GM19240 (cell line): ENCODE measurements at regions not wholly inside any gene's neighbourhood (a gene's known extent, or its start where the extent isn't known, plus 50 kb on each side); places are given as distances from the start of the nearest gene placed in this dataset.
"Not testable (repeated sequence)": the region's sequence is repeated elsewhere in the genome, so short reads cannot be mapped to it uniquely, and the experiment has no call there.

Experiments
- DNase-seq: peaks from one replicate; pipeline ENCODE4 v3.0.0; 2011; ENCODE audit warnings: low spot score; ENCODE audit not compliant: insufficient read length

DNA sequence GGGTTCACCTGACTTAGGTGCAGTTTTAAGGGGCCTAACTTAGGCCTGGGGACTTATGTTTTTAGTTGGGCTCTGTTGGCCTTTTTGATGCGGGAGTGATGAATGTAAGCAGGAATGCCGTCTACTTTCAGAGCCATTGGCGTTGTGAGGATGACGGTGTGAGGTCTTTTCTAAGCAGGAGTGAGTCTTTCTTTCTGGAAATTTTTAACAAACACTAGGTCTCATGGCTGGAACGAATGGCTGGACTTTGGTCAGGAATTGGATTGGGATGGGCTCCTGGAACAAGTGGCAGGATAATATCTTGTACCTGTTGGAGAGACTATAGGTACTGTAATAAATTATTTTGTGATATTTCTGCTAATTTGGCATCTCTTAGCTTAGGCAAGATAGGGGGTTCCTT is 163.9 kb upstream of the CCZ1B start:
- DNase-seq = not testable (repeated sequence)

DNA sequence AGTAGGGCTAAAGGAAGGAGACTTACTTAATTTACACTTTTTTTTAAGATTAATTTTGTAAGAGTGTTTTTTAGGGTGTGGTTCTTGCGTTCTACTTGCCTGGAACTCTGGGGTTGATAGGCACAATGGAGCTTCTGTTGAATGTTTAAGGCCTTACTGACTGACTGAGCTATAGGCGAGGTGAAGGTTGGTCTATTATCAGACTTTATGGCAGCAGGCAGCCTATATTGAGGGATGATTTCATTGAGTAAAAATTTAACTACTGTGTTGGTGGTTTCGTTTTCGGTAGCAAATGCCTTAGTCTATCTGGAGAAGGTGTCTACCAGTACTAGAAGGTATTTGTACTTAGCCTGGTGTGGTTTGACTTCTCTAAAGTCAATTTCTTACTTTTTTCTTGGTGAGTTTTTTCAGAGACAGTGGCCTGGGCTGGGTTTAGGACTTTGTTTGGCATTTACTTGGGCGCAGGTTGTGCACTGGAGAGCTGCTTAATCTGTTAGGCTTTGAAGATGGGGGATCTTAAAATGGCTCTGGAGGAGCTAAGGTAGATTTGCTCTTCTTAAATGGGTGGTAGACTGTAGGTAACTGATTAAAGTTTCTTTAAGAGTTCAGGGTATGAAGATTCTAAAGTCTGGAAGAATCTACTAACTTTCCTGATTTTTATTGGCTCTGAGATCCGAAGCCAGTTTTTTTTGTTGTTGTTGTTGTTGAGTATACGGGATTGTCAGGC is 164.5 kb upstream of the CCZ1B start:
- DNase-seq = not testable (repeated sequence)

GRCh38 chr7:6991169-6991611 is 165.1 kb upstream of the CCZ1B start:
- DNase-seq = not testable (repeated sequence)

DNA sequence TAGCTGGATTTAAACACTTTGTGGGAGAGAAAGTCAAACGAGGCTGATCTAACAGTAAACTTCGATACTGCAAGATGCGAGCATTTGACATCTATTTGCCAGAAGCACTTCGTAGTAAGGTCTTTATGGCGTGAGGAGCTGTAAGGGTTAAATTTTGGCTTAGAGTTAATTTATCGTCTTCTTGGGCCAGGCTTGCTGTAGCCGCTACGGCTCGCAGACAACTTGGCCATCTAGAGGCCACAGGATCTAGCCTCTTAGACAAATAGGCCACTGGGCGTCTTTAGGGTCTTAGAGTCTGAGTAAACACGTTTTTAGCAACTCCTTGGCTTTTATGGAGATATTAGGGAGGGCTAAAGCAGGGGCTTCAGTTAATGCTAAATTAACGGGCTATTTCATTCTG is 165.6 kb upstream of the CCZ1B start:
- DNase-seq = not testable (repeated sequence)

DNA sequence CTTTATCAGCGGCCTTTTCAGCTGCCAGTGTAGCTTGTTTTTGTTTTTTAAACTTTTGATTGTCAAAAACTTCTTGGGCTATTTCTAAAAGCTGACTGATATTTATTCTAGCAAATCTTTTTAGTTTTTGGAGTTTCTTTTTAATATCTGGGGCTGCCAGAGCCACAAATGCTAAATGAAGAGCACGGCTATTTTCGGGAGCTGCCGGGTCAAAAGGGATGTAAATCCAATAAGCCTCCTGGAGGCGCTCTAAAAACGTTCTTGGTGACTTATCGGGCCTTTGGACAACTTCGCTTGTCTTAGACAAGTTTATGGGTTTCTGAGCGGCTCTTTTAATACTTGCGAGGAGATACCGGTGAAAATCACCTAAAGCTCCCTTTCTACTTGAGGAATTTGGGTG is 166.1 kb upstream of the CCZ1B start:
- not testable (repeated sequence) for DNase-seq

DNA sequence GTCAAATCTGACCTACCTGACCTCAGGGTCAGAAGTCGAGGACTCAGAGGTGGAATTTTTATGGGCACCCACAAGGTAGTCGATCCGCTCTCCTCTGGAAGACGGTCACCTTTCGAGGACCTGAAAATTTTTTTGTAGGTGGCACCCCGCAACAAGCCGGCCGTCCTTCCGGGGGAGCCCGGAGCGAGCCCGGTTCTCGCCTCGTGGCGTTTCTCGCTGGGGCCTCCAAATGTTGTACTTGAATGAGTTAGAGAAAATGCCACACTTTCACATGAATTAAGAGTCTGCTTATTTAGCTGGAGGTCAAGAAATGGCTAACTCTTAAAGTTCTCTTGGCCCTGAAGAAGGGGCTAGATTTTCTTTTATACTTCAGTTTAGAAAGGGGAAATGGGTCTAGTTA is 169.0 kb upstream of the CCZ1B start:
- not testable (repeated sequence) for DNase-seq

- not testable (repeated sequence) for DNase-seq
Measured at GRCh38 chr7:6995493-6996289, 169.6 kb upstream of the CCZ1B start.

DNA sequence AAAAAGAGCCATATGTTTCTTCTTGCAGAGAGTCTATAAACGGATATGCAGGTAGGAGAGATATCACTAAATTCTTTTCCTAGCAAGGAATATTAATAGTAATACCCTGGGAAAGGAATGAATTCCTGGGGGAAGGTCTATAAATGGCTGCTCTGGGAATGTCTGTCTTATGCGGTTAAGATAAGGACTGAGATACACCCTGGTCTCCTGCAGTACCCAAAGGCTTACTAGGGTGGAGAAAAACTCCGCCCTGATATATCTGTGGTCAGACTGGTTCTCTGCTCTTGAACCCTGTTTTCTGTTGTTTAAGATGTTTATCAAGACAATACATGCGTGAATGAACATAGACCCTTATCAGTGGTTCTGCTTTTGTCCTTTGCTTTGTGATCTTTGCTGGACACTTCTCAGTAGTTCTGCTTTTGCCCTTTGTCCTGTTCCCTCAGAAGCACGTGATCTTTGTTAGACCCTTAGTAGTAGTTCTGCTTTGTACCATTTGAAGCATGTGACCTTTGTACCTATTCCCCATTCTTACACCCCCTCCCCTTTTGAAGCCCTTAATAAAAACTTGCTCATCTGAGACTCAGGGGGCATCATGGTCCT is 173.1 kb upstream of the CCZ1B start:
- not testable (repeated sequence) for DNase-seq

DNA sequence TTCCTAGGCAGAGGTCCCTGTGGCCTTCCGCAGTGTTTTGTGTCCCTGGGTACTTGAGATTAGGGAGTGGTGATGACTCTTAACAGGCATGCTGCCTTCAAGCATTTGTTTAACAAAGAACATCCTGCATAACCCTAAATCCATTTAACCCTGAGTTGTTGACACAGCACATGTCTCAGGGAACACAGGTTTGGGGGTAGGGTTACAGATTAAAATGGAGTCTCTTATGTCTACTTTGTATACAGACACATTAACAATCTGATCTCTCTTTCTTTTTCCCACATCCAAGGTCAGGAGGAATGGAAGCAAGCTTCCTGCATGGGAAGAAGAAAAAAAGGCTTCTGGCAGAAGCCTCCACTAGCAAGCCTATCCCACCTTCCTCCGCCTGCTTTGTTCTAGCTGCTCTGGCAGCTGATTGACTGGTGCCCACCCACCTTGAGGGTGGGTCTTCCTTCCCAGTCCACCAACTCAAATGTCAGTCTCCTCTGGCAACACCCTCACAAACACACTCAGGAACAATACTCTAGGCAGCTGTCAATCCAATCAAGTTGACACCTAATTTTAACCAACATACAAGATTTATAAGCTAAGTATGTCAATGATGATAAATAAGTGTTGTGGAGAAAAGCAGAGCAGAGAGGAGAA is 176.5 kb upstream of the CCZ1B start:
- no peak for DNase-seq

- no peak for DNase-seq
Measured at GRCh38 chr7:7005303-7005702, 177.0 kb upstream of the C1GALT1 start.

DNA sequence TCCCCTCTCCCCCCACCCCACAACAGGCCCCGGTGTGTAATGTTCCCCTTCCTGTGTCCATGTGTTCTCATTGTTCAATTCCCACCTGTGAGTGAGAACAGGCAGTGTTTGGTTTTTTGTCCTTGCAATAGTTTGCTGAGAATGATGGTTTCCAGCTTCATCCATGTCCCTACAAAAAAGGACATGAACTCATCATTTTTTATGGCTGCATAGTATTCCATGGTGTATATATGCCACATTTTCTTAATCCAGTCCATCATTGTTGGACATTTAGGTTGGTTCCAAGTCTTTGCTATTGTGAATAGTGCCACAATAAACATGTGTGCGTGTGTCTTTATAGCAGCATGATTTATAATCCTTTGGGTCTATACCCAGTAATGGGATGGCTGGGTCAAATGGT is 176.4 kb upstream of the C1GALT1 start:
- not testable (repeated sequence) for DNase-seq

- DNase-seq = not testable (repeated sequence)
Measured at GRCh38 chr7:7011241-7011640, 171.1 kb upstream of the C1GALT1 start.

DNA sequence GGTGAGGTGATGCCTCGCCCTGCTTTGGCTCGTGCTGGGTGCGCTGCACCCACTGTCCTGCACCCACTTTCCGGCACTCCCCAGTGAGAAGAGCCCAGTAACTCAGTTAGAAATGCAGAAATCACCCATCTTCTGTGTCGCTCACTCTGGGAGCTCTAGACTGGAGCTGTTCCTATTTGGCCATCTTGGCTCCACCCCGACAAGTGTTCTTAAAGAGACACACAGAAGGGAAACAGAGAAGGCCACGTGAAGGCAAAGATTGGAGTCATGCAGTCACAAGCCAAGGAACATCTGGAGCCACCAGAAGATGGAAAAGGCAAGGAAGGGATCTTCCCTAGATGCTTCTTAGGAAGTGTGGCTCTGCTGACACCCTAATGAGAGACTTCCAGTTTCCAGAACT is 170.6 kb upstream of the C1GALT1 start:
- not testable (repeated sequence) for DNase-seq

GRCh38 chr7:7014827-7015595 is 167.3 kb upstream of the C1GALT1 start:
- no peak for DNase-seq

- DNase-seq = no peak
Measured at GRCh38 chr7:7017707-7018280, 164.6 kb upstream of the C1GALT1 start.

GRCh38 chr7:7018290-7018689 is 164.1 kb upstream of the C1GALT1 start:
- no peak for DNase-seq

- DNase-seq = no peak
Measured at GRCh38 chr7:7032221-7032620, 150.1 kb upstream of the C1GALT1 start.

GRCh38 chr7:7035851-7036250 is 146.5 kb upstream of the C1GALT1 start:
- DNase-seq = no peak

GRCh38 chr7:7042286-7042893 is 140.0 kb upstream of the C1GALT1 start:
- DNase-seq = not testable (repeated sequence)

- DNase-seq = no peak
Measured at GRCh38 chr7:7044806-7045205, 137.5 kb upstream of the C1GALT1 start.
